RKO (cell line): ENCODE measurements at regions not wholly inside any gene's neighbourhood (a gene's known extent, or its start where the extent isn't known, plus 50 kb on each side); places are given as distances from the start of the nearest gene placed in this dataset.
A peak's percentile ranks its signal among the peaks of the same experiment; 100 is the strongest.

Experiments
- DNase-seq: peaks from one replicate; pipeline ENCODE4 v3.0.0-alpha.2; 2016; ENCODE audit warnings: low spot score

DNA sequence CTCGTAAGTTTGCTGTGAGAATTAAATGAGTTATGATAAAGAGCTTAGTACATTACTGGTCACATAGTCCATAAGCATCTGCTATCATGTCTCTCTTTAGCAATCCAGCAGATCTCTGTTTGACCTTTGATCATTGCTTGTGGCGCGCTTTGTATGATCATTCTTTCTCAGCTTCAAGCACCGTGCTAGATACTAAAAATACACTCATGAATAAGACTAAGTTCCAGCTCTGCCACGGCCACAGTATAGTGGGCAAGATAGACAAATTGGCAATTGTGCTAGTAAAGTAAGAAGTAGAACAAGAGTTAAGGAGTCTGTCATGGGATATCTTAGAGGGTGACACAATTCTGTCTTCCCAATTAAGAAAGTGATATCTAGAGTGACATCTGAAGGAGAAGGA, 75.2 kb upstream of the ADGRF1 start:
- DNase-seq = no peak

DNA sequence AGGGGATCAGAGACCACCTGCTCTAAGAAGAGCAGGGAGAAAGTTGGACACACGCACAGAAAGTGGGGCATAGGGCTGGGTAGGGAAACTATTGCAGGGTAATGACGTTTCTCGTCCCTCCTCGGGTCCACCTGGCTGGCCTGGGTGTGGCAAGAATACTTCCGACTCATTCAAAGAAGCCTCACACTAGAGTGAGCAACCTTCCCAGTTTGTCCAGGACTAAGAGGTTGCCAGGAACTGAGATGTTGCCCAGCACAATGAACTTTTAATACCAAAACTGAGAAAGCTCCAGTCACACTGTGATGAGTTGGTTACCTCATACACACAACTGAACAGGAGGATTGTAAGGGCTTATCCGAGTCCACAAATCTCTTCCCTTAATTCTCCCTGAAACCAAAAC, 74.5 kb upstream of the ADGRF1 start:
- DNase-seq = no peak

DNA sequence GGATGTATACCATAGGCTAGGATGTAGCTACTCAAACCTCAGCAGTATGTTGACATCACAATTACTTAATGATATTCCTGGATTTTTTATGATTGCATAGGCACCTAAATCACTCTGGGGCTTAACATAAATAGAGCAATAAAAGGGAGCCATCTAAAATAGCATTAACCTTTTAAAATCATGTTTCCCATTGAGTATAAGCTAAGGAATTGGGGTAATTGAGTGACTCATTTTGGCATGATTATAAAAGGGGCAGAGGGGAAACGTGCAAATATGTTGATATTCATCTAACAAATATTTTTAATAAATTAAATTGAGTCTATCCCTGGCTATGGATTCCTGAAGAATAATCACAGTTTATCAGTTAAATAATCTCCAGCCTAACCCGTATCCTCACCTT, 74.0 kb upstream of the ADGRF1 start:
- no peak for DNase-seq

DNA sequence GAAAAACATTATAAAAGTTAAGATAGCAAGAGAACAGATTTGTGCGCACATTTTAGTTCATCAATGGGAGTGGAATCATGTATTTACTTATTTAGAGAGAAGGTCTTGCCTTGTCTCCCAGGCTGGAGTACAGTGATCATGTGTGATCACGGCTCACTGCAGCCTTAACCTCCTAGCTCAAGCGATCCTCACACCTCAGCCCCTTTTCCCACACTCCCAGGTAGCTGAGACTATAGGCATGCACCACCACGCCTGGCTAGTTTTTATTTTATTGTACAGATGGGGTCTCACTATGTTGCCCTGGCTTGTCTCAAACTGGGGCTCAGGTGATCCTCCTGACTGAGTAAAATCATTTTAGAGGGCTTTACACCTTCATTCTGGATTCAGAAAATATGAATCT, 72.3 kb upstream of the ADGRF1 start:
- no peak for DNase-seq

DNA sequence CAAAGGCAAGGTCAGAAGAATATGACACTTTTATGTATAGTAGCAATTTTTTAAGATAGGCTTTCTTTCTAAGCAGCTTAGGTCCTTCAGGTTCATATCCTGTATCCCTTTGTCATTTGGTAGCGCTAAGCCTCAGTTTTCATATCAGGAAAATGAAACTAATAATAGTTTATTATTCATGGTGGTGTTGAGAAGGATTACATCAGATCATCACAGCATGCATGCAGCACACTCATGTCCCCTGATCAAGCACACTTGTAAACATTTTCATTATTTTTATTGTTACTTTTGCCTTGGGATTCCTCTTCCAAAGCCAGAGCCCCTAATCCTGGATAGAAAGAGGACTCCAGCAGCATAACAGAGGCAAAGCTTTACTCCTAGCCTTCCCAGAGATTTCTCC, 70.2 kb upstream of the ADGRF1 start:
- DNase-seq = no peak

DNA sequence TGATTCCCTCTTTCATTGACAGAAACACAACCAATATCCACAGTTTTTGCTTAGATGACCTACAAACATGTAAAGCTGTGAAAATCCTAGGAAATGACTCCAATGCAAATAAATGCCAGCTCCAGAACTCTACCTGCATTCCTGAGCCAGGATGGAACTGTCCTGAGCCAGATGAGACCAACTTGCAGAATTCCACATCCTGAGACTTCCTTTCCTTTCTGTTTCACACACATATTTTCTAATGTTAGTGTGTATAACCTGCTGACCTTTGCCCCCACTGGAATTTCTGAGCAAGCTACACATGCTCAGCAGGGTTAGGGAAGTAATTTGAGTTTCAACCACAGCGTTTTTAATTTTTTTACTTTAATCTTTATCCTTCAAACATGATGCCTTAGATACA, 69.6 kb upstream of the ADGRF1 start:
- no peak for DNase-seq

DNA sequence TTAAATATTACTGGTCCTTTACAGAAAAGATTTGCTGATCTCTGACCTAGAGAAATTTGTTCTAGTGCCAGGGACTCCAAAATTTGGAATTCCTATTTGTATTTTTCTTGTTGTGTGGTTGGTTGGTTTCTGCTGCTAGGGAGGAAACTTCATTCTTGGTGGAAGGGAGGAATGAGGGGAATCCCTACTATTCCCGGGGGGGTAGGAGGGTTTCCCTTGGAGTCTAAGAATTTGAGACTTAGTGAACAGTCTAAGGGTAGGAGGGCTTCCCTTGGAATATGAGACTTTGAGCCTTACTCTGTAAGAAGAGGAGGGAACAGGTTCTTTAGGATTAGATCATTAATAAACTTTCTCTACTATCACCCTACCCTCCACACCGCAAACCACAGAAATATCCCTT, 67.1 kb upstream of the ADGRF1 start:
- no peak for DNase-seq

DNA sequence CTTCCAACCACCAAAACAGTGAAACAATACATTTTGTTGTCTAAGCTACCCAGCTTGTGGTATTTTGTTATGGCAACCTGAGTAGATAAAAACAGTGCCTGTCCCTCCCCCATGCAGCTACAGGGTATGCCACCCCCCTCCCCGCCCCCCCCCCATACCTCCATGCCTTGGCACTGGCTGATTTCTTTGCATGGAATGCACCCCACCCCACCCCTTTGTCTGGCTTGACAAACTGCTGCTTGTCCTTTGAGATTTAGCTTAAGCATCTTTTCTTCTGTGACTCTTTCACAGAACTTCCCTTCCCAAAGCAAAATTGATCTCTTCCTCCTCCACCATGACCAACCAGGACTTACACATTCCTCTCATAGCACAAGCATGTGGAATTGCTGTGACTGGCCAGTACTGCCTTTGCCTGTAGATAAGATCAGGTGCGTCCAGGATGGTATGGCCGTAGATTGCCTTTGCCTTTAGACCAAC, 64.6 kb upstream of the ADGRF1 start:
- no peak for DNase-seq

DNA sequence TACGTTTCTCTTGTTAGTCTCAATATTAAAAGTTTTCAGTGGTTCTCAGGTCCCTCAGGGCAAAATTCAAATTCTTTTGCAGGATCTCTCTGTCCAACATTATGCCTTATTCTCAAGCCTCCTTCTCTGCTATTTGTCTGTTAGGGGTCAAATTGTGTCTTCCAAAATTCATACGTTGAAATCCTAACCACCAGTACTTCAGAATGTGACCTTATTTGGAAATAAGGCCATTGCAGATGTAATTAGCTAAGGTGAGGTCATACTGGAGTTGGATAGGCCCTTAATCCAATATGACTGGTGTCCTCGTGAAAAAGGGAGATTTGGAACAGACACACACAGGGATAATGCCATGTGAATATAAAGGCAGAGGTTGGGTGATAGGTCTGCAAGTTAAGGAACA, 64.1 kb upstream of the ADGRF1 start:
- DNase-seq = no peak

DNA sequence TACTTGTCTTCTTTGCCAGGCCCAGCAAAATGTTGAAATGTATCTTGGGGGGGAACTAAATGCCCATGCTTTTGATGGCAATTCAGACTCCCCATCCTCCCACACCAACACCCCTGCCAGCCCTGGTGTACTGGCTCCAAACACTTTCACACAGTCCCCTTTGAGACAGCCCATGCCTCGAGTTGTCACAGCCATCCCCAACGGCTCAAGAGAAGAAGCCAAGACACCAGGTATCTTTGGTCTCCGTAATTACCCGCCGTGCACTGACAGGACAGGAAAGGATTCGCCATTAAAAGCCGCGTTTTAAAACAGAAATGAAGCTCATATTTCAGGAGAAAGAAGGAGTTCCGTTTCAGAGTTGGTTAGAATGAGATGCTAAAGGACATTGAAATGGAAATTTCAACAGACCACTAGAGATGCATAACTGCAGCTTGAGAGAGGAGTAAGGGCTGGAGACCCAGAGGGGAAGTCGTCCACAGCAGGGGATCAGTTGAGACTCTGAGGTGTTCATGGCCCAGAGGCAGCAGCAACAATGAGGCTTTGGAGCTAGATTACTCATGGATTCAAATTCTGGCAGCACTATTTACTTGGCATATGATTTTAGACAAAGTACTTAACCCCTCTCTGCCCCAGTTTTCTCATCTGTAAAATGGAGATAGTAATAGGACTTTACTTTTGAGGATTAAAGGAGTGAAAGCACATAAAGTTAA, 63.5 kb upstream of the ADGRF1 start:
- DNase-seq = no peak

DNA sequence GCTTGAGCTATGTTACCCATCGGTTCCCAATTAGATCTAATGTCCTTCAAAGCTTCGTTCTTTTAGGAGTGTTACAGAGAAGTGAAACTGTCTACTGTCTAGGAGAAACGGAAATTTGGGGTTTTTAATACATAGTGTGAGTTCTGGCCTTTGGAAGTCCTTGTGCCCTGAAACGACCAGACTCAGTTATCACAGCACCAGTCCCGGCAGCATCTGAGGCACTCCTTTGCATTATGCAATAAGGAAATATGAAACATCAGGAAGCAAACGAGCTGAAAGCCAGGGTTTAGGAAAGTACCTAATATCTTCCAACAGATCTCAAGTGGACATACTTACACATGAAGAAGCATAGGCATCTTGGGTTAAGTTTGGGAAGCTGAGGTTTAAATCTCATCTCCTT, 61.8 kb upstream of the ADGRF1 start:
- DNase-seq = no peak

DNA sequence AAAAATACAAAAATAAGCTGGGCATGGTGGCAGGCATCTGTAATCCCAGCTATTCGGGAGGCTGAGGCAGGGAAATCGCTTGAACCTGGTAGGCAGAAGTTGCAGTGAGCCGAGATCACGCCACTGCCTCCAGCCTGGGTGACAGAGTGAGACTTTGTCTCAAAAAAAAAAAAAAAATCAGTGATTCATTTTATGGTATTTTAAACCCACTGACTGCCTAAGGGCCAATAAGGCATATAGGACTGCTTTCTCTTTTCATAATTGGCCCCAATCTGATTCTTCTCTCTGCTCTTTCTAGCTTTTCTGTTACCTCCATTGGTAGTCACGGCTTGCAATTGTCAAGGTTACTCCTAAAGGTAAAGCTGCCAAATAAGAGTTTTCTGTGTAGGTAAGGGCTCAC, 60.2 kb upstream of the ADGRF1 start:
- no peak for DNase-seq

DNA sequence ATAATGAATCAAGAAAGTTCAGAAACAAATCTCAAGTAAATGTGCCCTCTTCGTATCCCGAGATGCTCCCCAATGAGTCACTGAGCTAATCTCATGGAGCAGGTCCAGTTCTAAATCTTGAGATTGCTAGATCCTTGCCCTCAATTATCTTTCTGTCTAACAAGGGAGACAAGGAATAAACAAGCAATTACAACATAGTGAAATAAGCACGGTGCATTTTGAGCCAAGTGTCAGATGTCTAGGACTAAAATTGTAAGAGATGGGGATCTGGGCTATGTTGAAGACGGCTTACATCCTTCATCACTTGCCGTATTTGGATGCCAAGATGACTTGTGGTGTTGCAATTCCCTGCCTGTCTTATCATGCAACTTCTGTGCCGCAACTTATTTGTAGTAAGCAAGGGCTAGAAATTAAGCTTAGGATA, 56.5 kb upstream of the ADGRF1 start:
- no peak for DNase-seq

DNA sequence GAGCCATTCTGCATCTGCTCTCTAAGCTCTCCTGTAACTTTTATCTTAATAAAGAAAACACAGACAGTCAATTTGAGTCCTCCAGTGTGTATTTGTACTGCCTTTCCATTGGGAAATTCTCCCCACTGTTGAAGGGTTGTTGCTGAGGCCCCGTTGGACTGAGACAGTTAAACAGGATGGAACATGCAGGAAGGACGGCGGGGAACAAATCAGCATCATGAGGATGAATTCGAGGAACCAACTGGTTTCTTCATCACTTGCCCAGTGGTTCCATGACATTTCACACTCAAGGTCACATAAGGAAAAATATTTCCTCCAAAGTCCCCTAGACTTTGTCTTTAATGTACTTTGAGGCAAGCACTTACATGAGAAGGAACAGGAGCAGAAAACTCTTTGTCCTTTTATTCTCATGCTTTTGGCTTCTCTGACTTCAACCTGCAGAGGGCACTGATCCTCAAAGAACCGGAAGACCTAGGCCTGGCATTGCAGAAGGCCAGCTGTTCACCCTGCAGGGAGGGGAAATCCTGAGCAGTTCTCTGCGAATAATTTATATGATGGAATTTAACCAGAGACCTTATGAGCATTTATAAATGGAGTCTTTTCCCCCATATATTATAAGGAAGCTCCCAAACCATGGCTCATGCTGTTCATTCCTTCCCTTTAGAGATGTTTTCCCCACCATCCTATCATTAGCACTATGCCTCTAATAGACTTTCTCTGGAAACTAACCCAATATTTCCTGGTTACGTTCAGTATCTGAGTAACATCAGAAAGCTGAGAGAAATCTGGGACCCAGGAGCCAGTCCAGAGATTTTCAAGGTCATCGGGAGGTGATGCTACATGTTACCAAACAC, 55.2 kb upstream of the ADGRF1 start:
- DNase-seq = peak; percentile 78

DNA sequence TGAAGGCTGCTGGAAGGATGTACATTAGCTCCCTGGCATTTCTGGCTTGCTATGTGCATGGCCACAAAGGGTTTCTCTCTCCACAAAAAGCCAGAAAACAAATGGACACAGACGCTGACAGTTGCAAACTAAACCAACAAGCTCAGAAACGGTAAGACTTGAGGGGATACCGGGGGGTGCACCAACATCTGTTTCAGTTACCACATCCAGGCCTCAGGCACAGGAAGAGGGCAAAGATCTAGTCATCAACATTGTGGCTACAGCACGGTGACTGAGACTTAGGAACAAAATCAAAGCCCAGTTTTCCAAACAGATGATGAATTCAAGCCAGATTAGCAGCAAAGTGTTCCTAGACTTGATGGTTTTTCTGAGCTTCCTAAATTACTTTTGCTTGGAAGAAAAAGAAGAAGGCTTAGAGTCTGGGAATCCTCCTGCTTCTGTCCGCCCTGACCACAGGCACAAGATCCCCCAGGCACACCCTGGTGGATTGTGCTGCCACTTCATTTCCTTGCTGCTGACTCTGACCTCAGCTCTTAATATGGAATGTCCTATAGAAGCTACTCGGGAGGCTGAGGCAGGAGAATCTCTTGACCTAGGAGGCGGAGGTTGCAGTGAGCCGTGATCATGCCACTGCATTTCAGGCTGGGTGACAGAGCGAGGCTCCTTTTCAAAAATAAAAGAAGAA, 54.2 kb upstream of the ADGRF1 start:
- no peak for DNase-seq

DNA sequence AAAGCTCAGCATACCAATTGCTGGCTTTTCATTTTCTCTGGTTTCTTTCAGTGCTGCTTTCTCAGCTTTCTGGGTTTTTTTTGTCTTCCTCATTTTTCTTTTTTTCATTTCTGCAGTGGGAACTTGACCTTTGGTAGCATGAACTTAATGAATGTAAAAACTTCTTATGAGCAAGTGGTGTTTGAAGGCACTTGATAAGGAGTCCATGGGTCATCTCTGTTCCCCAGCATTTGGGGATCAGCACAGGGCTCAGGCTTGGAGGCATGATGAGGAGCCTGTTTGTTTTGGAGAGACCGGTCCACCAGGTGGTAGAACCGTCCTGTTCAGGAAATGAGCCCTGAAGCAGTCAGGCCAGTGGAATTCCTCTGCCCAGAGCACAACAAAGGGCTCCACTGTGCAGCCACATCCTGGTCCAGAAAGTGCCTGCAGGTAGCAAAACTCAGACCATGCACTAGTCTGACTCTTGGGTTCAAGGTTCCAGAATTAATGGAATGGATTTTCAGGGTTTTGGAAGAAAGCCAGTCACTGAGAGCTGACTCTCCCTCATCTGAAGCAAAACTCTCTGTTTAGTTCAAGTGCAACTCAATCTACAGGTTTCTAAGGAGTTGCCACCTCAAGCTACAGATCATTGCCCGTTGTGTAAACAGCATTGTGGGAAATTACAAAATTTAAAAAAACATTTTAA, 52.3 kb upstream of the ADGRF1 start:
- no peak for DNase-seq

DNA sequence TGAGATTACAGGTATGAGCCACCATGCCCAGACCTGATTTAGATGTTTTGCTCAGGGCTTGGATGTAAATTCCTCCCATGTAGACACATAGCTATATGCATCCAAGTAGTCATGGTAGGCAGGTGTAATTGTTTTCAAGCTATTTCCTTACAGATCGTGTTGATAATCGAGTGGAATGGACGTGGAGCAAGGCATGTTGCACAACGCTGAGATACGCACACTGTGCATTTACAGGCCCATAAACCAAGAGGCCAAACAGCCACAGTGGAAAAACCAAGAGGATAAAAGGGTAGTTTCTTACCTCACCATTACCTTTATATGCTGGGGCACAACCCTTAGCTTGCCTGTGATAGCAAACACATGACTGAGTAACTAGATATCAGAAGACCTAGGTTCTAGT, 51.0 kb upstream of the ADGRF1 start:
- DNase-seq = no peak

DNA sequence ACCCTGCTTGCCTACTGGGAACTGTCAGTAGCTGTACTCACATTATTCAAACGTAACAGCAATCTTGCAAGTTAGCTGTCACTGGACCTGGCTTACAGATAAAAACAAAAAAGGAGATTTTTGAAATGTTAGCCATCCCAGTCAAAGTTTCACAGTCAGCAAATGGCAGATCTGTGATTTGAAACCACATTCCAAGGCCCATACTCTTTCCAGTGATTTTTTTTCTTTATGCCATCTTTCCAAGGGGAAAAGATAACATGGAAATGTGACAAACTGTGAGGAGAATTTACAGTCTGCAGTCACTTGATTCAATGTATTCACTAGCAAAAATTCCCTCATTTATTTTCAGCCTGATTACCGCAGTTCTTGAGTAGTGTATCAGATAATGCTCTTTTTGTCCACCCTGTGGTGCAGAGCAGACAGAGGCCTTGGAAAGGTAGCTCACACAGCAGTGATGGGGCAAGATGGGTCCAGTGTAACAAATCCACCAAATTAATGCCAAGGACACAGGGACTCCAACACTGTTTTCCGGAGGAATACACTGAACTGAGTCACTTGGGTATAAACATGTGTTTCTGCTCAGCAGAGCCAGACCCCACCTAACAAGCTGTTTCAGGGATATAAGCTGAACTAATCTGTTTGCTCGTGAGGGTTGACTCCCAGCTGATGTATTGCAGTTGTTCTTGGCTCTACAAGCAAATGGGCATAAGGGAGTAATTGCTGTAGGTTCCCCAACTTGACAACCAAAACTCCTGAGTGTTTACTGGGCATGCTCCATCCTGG, 49.9 kb upstream of the ADGRF1 start:
- DNase-seq = no peak
